ENCODE measurements at regions not wholly inside any gene's neighbourhood (a gene's known extent, or its start where the extent isn't known, plus 50 kb on each side); places are given as distances from the start of the nearest gene placed in this dataset.
A peak's percentile ranks its signal among the peaks of the same experiment; 100 is the strongest.

GRCh38 chr7:47093320-47094234, 488.3 kb downstream of the TNS3 start:
- WGBS (ENCODE audit: insufficient coverage), result 90% methylated on average over 5 of the region's 7 CpGs
- H3K27ac Mint-ChIP-seq, result no peak overlapping the region
- intact Hi-C loops (cut with micrococcal nuclease), result no loop called here
- no peaks in the 10 kb centered on the region for H3K9me3 Mint-ChIP-seq
- no peak for TF ChIP-seq CTCF (IDR thresholded peaks at IDR 0.05)
- H3K4me3 Mint-ChIP-seq, result no peak overlapping the region
- no peaks in the 10 kb centered on the region for H3K4me1 Mint-ChIP-seq
- H3K9me3 ChIP-seq (ENCODE audit: control insufficient read depth, insufficient read depth, low read length), result no peaks in the 10 kb centered on the region
- no peak overlapping the region for H3K27ac ChIP-seq (ENCODE audit: low read length)
- no peak overlapping the region for H3K4me3 ChIP-seq (ENCODE audit: low read length)
- H3K36me3 ChIP-seq (ENCODE audit: control insufficient read depth, insufficient read depth, low read length), result no peaks in the 10 kb centered on the region
- no peaks in the 10 kb centered on the region for H3K36me3 Mint-ChIP-seq
- ATAC-seq (peak in 1 of 3 donors; percentile 12), DNase-seq (no peak)
- H3K27me3 ChIP-seq (ENCODE audit: control insufficient read depth, insufficient read depth, low read length), result no peaks in the 10 kb centered on the region
- H3K4me1 ChIP-seq (ENCODE audit: control insufficient read depth, insufficient read depth, low read length), result no peaks in the 10 kb centered on the region
- peaks cover 0 to 8% of the 10 kb centered on the region in 2 donors for H3K27me3 Mint-ChIP-seq (ENCODE audit: low read depth in 2 of 2)

- H3K27me3 ChIP-seq (ENCODE audit: control insufficient read depth, insufficient read depth, low read length), result no peaks in the 10 kb centered on the region
- intact Hi-C loops (cut with micrococcal nuclease), result no loop called here
- no peak overlapping the region for H3K27ac ChIP-seq (ENCODE audit: low read length)
- H3K9me3 Mint-ChIP-seq, result no peaks in the 10 kb centered on the region
- DNase-seq (no peak), ATAC-seq (no peak)
- no peaks in the 10 kb centered on the region for H3K4me1 Mint-ChIP-seq
- H3K4me3 ChIP-seq (ENCODE audit: low read length), result no peak overlapping the region
- no peaks in the 10 kb centered on the region for H3K9me3 ChIP-seq (ENCODE audit: control insufficient read depth, insufficient read depth, low read length)
- no peaks in the 10 kb centered on the region for H3K4me1 ChIP-seq (ENCODE audit: control insufficient read depth, insufficient read depth, low read length)
- H3K36me3 ChIP-seq (ENCODE audit: control insufficient read depth, insufficient read depth, low read length), result no peaks in the 10 kb centered on the region
- H3K27me3 Mint-ChIP-seq (ENCODE audit: low read depth in 2 of 2), result peaks cover 0 to 8% of the 10 kb centered on the region in 2 donors
- H3K36me3 Mint-ChIP-seq, result no peaks in the 10 kb centered on the region
- no peak overlapping the region for H3K27ac Mint-ChIP-seq
- no peak overlapping the region for H3K4me3 Mint-ChIP-seq
- no peak for TF ChIP-seq CTCF (IDR thresholded peaks at IDR 0.05)
These were observed 489.6 kb downstream of the TNS3 start for GRCh38 chr7:47092336-47092735.

GRCh38 chr7:47091141-47091540, 490.8 kb downstream of the TNS3 start:
- DNase-seq (no peak), ATAC-seq (no peak)
- TF ChIP-seq CTCF (IDR thresholded peaks at IDR 0.05), result no peak
- H3K4me3 ChIP-seq (ENCODE audit: low read length), result no peak overlapping the region
- intact Hi-C loops (cut with micrococcal nuclease), result no loop called here
- H3K4me1 ChIP-seq (ENCODE audit: control insufficient read depth, insufficient read depth, low read length), result no peaks in the 10 kb centered on the region
- no peaks in the 10 kb centered on the region for H3K27me3 ChIP-seq (ENCODE audit: control insufficient read depth, insufficient read depth, low read length)
- H3K36me3 ChIP-seq (ENCODE audit: control insufficient read depth, insufficient read depth, low read length), result no peaks in the 10 kb centered on the region
- 77% methylated on average over 3 of the region's 3 CpGs for WGBS (ENCODE audit: insufficient coverage)
- peaks cover 0 to 8% of the 10 kb centered on the region in 2 donors for H3K27me3 Mint-ChIP-seq (ENCODE audit: low read depth in 2 of 2)
- H3K9me3 ChIP-seq (ENCODE audit: control insufficient read depth, insufficient read depth, low read length), result no peaks in the 10 kb centered on the region
- no peaks in the 10 kb centered on the region for H3K36me3 Mint-ChIP-seq
- no peaks in the 10 kb centered on the region for H3K4me1 Mint-ChIP-seq
- H3K9me3 Mint-ChIP-seq, result no peaks in the 10 kb centered on the region
- no peak overlapping the region for H3K4me3 Mint-ChIP-seq
- no peak overlapping the region for H3K27ac Mint-ChIP-seq
- H3K27ac ChIP-seq (ENCODE audit: low read length), result no peak overlapping the region

DNA sequence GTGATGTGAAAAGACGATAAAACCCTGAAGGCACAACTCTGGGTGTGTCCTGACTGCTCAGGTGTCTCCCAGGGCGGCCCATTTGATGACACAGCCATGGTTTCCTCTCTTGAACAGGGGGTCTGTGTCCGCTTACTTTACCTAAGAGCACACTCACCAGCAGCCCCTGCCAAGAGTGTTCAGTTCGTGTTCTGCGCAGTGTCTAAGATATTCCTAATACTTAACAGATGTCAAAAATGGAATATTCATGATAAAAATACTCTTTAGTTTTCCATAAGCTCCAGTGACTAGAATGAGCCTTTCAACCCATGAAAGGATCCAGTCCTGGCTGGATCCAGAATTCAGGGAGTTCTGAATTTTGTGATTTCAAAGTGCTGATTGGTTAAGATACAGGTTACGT, 492.4 kb downstream of the TNS3 start:
- ATAC-seq (no peak), DNase-seq (no peak)
- TF ChIP-seq CTCF (IDR thresholded peaks at IDR 0.05), result no peak
- Histone ChIP-seq H3K4me1 (ENCODE audit: control insufficient read depth, insufficient read depth, low read length) (no peaks in the 10 kb centered on the region), H3K27ac (ENCODE audit: low read length) (no peak overlapping the region), H3K27me3 (ENCODE audit: control insufficient read depth, insufficient read depth, low read length) (no peaks in the 10 kb centered on the region), H3K4me3 (ENCODE audit: low read length) (no peak overlapping the region), H3K9me3 (ENCODE audit: control insufficient read depth, insufficient read depth, low read length) (no peaks in the 10 kb centered on the region), H3K36me3 (ENCODE audit: control insufficient read depth, insufficient read depth, low read length) (no peaks in the 10 kb centered on the region)
- Mint-ChIP-seq H3K9me3 (no peaks in the 10 kb centered on the region), H3K4me1 (no peaks in the 10 kb centered on the region), H3K27me3 (ENCODE audit: low read depth in 2 of 2) (peaks cover 0 to 5% of the 10 kb centered on the region in 2 donors), H3K27ac (no peak overlapping the region), H3K36me3 (no peaks in the 10 kb centered on the region), H3K4me3 (no peak overlapping the region)
- intact Hi-C loops (cut with micrococcal nuclease), result no loop called here
- WGBS (ENCODE audit: insufficient coverage), result 72% methylated on average over 6 of the region's 6 CpGs

Data from natural killer cell (primary cell).